GM18520 (cell line): ENCODE measurements at regions not wholly inside any gene's neighbourhood (a gene's known extent, or its start where the extent isn't known, plus 50 kb on each side); places are given as distances from the start of the nearest gene placed in this dataset.

Experiments
- ATAC-seq: cut with Tn5 transposase; IDR thresholded peaks from one replicate; pipeline ENCODE4 v1.9.1; 2021; ENCODE audit not compliant: unreplicated experiment

GRCh38 chr3:159829539-159830227 lies 159.0 kb upstream of the IL12A start:
- no peak for ATAC-seq

GRCh38 chr3:159830523-159831154 lies 158.0 kb upstream of the IL12A start:
- no peak for ATAC-seq

GRCh38 chr3:159831466-159831865 lies 157.2 kb upstream of the IL12A start:
- peak; percentile 26 for ATAC-seq

- peak; percentile 83 for ATAC-seq
These were observed 156.6 kb upstream of the IL12A start for GRCh38 chr3:159832024-159832423.

- no peak for ATAC-seq
These were observed 153.5 kb upstream of the IL12A start for GRCh38 chr3:159835126-159835525.

- ATAC-seq, result no peak
These were observed 150.9 kb upstream of the IL12A start for GRCh38 chr3:159837725-159838124.

- ATAC-seq, result no peak
These were observed 149.7 kb upstream of the IL12A start for GRCh38 chr3:159838938-159839337.

- ATAC-seq, result no peak
These were observed 148.9 kb upstream of the IL12A start, which contains the start of gene SCHIP1 for GRCh38 chr3:159839561-159840379. Gene SCHIP1 (plus strand): TSS chr3:159839861.

- ATAC-seq, result no peak
These were observed 147.8 kb upstream of the IL12A start for GRCh38 chr3:159840703-159841299.

- no peak for ATAC-seq
These were observed 146.9 kb upstream of the IL12A start for GRCh38 chr3:159841766-159842165.

GRCh38 chr3:159843840-159844730 lies 144.6 kb upstream of the IL12A start:
- ATAC-seq, result no peak

GRCh38 chr3:159844801-159845261 lies 143.8 kb upstream of the IL12A start:
- no peak for ATAC-seq

GRCh38 chr3:159845737-159846136 lies 142.9 kb upstream of the IL12A start:
- no peak for ATAC-seq

- ATAC-seq, result no peak
These were observed 142.4 kb upstream of the IL12A start for GRCh38 chr3:159846255-159846654.

GRCh38 chr3:159848348-159849118 lies 140.1 kb upstream of the IL12A start:
- ATAC-seq, result no peak

- no peak for ATAC-seq
These were observed 138.2 kb upstream of the IL12A start for GRCh38 chr3:159850481-159850880.

GRCh38 chr3:159852266-159852665 lies 136.4 kb upstream of the IL12A start:
- ATAC-seq, result no peak

GRCh38 chr3:159852821-159853505 lies 135.7 kb upstream of the IL12A start:
- no peak for ATAC-seq

- ATAC-seq, result no peak
These were observed 135.2 kb upstream of the IL12A start for GRCh38 chr3:159853506-159853864.
